Upper lobe of left lung (tissue), 4 donors: ENCODE measurements at regions not wholly inside any gene's neighbourhood (a gene's known extent, or its start where the extent isn't known, plus 50 kb on each side); places are given as distances from the start of the nearest gene placed in this dataset.

Experiments used
- CTCF ChIP-seq, 6 experiments: fragments of 450-650 bp in 4 of 6; fragments of 200-600 bp in 2 of 6; sonication (generic) in 2 of 6; IDR thresholded peaks; one replicate each; pipeline ENCODE4 v1.5.1; 2016 to 2019; ENCODE audit warnings: antibody characterized with exemption in 6 of 6
- EP300 ChIP-seq, 4 donors: sonication (generic); formaldehyde crosslinking; IDR thresholded peaks; one replicate each; pipeline ENCODE4 v1.5.1; 2017; ENCODE audit warnings: antibody characterized with exemption in 4 of 4, control low read depth in 2 of 4
- POLR2A ChIP-seq, 4 donors: fragments of 450-650 bp; IDR thresholded peaks; one replicate each; pipeline ENCODE4 v1.5.1; 2016 to 2017; ENCODE audit warnings: antibody characterized with exemption in 4 of 4, mild to moderate bottlenecking in 2 of 4
- POLR2AphosphoS5 ChIP-seq, 2 donors: sonication (generic); formaldehyde crosslinking; IDR thresholded peaks; one replicate each; pipeline ENCODE4 v1.5.1; 2017; ENCODE audit warnings: antibody characterized with exemption in 2 of 2

- TF ChIP-seq CTCF (IDR thresholded peaks at IDR 0.05): no peak
- TF ChIP-seq POLR2A (IDR thresholded peaks at IDR 0.05): no peak
- TF ChIP-seq POLR2AphosphoS5 (IDR thresholded peaks at IDR 0.05): no peak
- TF ChIP-seq EP300 (IDR thresholded peaks at IDR 0.05): no peak
Measured at GRCh38 chr5:65078331-65078730, 309.6 kb downstream of the CWC27 start.
